Right lobe of liver (tissue), 6 donors: ENCODE measurements at regions not wholly inside any gene's neighbourhood (a gene's known extent, or its start where the extent isn't known, plus 50 kb on each side); places are given as distances from the start of the nearest gene placed in this dataset.
"Not testable (repeated sequence)": the region's sequence is repeated elsewhere in the genome, so short reads cannot be mapped to it uniquely, and the experiment has no call there.

Experiments used
- ATAC-seq, 4 donors: fragments of 200-7000 bp; cut with Tn5 transposase; one replicate each; pipeline ENCODE4 v1.9.1; 2020; ENCODE audit warnings: mild to moderate bottlenecking in 4 of 4, moderate library complexity in 4 of 4
- DNase-seq, 3 donors: peaks; one replicate each; pipeline ENCODE4 v3.0.0-alpha.2; 2020
- H3K27ac ChIP-seq, 3 donors: fragments of 200-600 bp; one replicate each; pipeline ENCODE4 v1.8.0; 2022
- H3K27me3 ChIP-seq, 2 donors: fragments of 200-600 bp; one replicate each; pipeline ENCODE4 v1.8.0; 2022
- H3K36me3 ChIP-seq, 4 donors: fragments of 200-600 bp; sonication (generic) in 1 of 4; one replicate each; pipeline versions ENCODE4 v1.5.1 to v1.8.0; 2017 to 2022; ENCODE audit warnings: control low read depth in 1 of 4
- H3K4me1 ChIP-seq, 4 donors: fragments of 200-600 bp; sonication (generic) in 1 of 4; one replicate each; pipeline versions ENCODE4 v1.5.1 to v1.8.0; 2017 to 2022; ENCODE audit warnings: control low read depth in 1 of 4
- H3K4me3 ChIP-seq, 3 donors: fragments of 200-600 bp; one replicate each; pipeline ENCODE4 v1.8.0; 2022
- H3K9me3 ChIP-seq, 4 donors: fragments of 200-600 bp; sonication (generic) in 1 of 4; one replicate each; pipeline versions ENCODE4 v1.5.1 to v1.8.0; 2017 to 2022; ENCODE audit warnings: control low read depth in 1 of 4
- CTCF ChIP-seq, 4 donors: fragments of 200-600 bp in 3 of 4; fragments of 450-650 bp in 1 of 4; IDR thresholded peaks; one replicate each; pipeline versions ENCODE4 v1.5.1 to v1.8.0; 2016 to 2022; ENCODE audit warnings: antibody characterized with exemption in 4 of 4, mild to moderate bottlenecking in 2 of 4
- POLR2A ChIP-seq: fragments of 450-650 bp; IDR thresholded peaks from one replicate; pipeline ENCODE4 v1.6.1; 2017; ENCODE audit warnings: antibody characterized with exemption, mild to moderate bottlenecking
- WGBS: methylation state at CpG from one replicate; pipeline ENCODE4 v1.1.6; 2018; ENCODE audit warnings: low coverage, low lambda C conversion rate; ENCODE audit not compliant: insufficient coverage; ENCODE audit errors: missing lambda C conversion rate; 5-methylcytosine and 5-hydroxymethylcytosine counted together
- intact Hi-C, 2 donors: fragments of 100-400 bp; cut with DNase I; formaldehyde crosslinking; loops; one replicate each; pipeline versions ENCODE4 v1.11.2 to v1.14.1; 2022
- donor health status: DM: no; HTN: yes; CAD: no.
- donor health status: DM: no; HTN: no; CAD: no.
- donor health status: DM: no; HTN: no; CAD: no.
- donor health status: DM: no; HTN: yes; CAD: no.
- donor health status: DM: no; HTN: yes; CAD: no.

GRCh38 chr4:137909529-137910309 is 332.4 kb downstream of the SLC7A11 start:
- 57% methylated on average over 6 of the region's 8 CpGs for WGBS

GRCh38 chr4:137905930-137906329 is 336.2 kb downstream of the SLC7A11 start:
- WGBS: 79% methylated on average over 4 of the region's 4 CpGs
- Histone ChIP-seq H3K27ac (no peak overlapping the region), H3K36me3 (no peaks in the 10 kb centered on the region), H3K27me3 (no peaks in the 10 kb centered on the region), H3K4me1 (no peaks in the 10 kb centered on the region), H3K4me3 (no peak overlapping the region), H3K9me3 (no peaks in the 10 kb centered on the region)
- DNase-seq: no peak
- TF ChIP-seq CTCF (IDR thresholded peaks at IDR 0.05) (no peak), POLR2A (no peak)
- intact Hi-C loops: no loop called here
- ATAC-seq: no peak

More at GRCh38 chr4:137909529-137910309, 332.4 kb downstream of the SLC7A11 start:
- no peaks in the 10 kb centered on the region for H3K36me3 ChIP-seq
- ATAC-seq (no peak), DNase-seq (no peak)
- no peaks in the 10 kb centered on the region for H3K9me3 ChIP-seq
- no peaks in the 10 kb centered on the region for H3K4me1 ChIP-seq
- TF ChIP-seq CTCF (IDR thresholded peaks at IDR 0.05) (no peak), POLR2A (no peak)
- H3K27me3 ChIP-seq: no peaks in the 10 kb centered on the region
- no peak overlapping the region for H3K4me3 ChIP-seq
- intact Hi-C loops: no loop called here
- no peak overlapping the region for H3K27ac ChIP-seq

GRCh38 chr4:137901114-137901513 is 341.0 kb downstream of the SLC7A11 start:
- WGBS: 80% methylated on average over 1 of the region's 1 CpG
- ATAC-seq (no peak), DNase-seq (no peak)
- Histone ChIP-seq H3K9me3 (no peaks in the 10 kb centered on the region), H3K27me3 (no peaks in the 10 kb centered on the region), H3K4me3 (no peak overlapping the region), H3K4me1 (no peaks in the 10 kb centered on the region), H3K27ac (no peak overlapping the region), H3K36me3 (no peaks in the 10 kb centered on the region)
- TF ChIP-seq CTCF (IDR thresholded peaks at IDR 0.05) (no peak), POLR2A (no peak)
- intact Hi-C loops: no loop called here

GRCh38 chr4:137896221-137896737 is 345.9 kb downstream of the SLC7A11 start:
- no peak for TF ChIP-seq POLR2A
- no peak for TF ChIP-seq CTCF (IDR thresholded peaks at IDR 0.05)
- ATAC-seq (no peak), DNase-seq (no peak)
- 49% methylated on average over 5 of the region's 5 CpGs for WGBS
- H3K9me3 ChIP-seq: no peaks in the 10 kb centered on the region
- no peak overlapping the region for H3K4me3 ChIP-seq
- H3K27me3 ChIP-seq: no peaks in the 10 kb centered on the region
- H3K27ac ChIP-seq: no peak overlapping the region
- H3K4me1 ChIP-seq: no peaks in the 10 kb centered on the region
- intact Hi-C loops: no loop called here
- no peaks in the 10 kb centered on the region for H3K36me3 ChIP-seq

- DNase-seq, H3K4me3 ChIP-seq, ATAC-seq, H3K36me3 ChIP-seq, intact Hi-C loops, H3K27ac ChIP-seq, H3K27me3 ChIP-seq, H3K4me1 ChIP-seq, H3K9me3 ChIP-seq: not testable (repeated sequence)
- 83% methylated on average over 1 of the region's 1 CpG for WGBS
Measured at GRCh38 chr4:137895515-137895914, 346.6 kb downstream of the SLC7A11 start.
